Left cardiac atrium (tissue), 4 donors: ENCODE measurements at regions not wholly inside any gene's neighbourhood (a gene's known extent, or its start where the extent isn't known, plus 50 kb on each side); places are given as distances from the start of the nearest gene placed in this dataset.

ENCODE experiments used
- ATAC-seq, 2 donors: fragments of 200-7000 bp; cut with Tn5 transposase; one replicate each; pipeline ENCODE4 v1.9.1; 2020; ENCODE audit warnings: mild to moderate bottlenecking in 2 of 2, moderate library complexity in 2 of 2
- DNase-seq: peaks from one replicate; pipeline ENCODE4 v3.0.0-alpha.2; 2020
- intact Hi-C, 2 donors: fragments of 100-400 bp; cut with DNase I; formaldehyde crosslinking; loops; one replicate each; pipeline versions ENCODE4 v1.14.1 to v1.15.1; 2022 to 2023
- donor health status: DM: no; HTN: yes; CAD: no.
- donor health status: DM: no; HTN: yes; CAD: no; lungs with severe emphysema.
- donor health status: DM: yes; HTN: yes; CAD: no.
- donor health status: Dilated cardiomyopathy.

DNA sequence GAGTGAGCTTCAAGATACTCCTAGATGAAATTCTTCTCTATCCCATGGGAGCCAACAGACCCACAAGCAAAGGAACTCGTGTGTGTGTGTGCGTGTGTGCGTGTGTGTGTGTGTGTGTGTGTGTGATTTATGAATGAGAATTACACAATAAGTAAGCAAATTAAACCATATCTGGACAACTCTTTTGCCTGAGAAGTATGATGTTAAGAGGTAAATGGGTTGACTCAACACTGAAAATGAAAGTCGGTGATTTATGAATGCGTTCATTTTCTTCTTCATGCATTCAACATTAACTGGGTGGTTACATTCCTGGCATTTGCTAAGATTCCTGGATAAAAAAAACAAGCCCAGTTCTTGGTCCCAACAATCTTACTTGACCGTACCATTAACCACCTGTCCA lies 171.3 kb upstream of the ZNF462 start:
- intact Hi-C loops = no loop called here
- no peak for ATAC-seq
- no peak for DNase-seq

DNA sequence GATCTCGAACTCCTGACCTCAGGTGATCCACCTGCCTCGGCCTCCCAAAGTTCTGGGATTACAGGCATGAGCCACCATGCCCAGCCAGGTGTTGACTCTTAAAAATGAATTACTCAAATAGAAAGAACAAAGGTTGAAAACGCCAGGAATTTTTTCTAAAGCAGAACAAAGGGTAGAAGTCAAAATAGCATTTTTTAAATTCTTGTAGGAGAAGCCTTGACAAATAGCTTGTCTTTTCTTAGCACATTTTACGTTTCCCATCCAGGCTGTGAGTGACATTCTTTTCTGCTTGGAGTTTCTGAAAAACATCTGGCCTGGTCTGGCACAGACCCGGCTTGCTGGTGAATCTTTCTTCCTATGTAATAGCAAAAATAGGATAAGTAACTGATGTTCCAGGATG lies 169.4 kb upstream of the ZNF462 start:
- intact Hi-C loops = no loop called here
- ATAC-seq = no peak
- no peak for DNase-seq

DNA sequence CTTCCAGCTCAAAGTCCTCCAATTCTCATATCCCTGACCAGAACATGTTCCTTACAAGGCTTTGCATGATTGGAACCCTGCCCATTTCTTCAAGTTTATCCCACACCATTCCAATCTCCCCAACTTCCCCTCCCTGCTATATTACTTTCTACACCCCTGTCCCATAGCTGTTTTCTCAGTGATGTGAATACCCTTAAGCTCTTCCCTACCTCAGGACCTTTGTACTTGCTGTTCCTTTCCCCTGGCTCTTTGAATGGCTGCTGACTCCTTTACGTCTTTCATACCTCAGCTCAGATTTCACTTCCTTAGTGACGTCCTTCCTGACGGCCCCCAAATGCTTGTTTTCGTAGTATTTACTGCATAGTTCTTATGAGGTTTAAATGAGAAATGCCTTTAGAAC lies 166.2 kb upstream of the ZNF462 start:
- ATAC-seq = no peak
- intact Hi-C loops = no loop called here
- no peak for DNase-seq

DNA sequence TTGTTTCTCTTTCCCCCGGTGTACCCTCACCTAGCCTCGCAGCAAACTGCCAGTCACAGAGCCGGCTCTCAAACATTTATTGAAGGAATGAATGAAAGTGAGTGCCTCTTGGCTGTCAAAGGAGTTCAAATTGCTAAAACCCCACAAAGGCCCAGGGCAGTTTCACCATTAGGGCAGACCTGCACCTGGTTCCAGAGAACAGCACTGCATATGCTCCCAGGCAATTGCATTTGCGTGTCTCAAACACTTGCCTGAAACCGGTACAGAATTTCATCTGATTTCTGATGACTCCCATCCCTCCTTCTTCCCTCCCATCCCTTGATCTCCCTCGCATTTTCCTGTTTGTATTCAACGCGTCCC lies 165.6 kb upstream of the ZNF462 start:
- peak in 1 of 2 donors; percentile 7 for ATAC-seq
- intact Hi-C loops = no loop called here
- no peak for DNase-seq

DNA sequence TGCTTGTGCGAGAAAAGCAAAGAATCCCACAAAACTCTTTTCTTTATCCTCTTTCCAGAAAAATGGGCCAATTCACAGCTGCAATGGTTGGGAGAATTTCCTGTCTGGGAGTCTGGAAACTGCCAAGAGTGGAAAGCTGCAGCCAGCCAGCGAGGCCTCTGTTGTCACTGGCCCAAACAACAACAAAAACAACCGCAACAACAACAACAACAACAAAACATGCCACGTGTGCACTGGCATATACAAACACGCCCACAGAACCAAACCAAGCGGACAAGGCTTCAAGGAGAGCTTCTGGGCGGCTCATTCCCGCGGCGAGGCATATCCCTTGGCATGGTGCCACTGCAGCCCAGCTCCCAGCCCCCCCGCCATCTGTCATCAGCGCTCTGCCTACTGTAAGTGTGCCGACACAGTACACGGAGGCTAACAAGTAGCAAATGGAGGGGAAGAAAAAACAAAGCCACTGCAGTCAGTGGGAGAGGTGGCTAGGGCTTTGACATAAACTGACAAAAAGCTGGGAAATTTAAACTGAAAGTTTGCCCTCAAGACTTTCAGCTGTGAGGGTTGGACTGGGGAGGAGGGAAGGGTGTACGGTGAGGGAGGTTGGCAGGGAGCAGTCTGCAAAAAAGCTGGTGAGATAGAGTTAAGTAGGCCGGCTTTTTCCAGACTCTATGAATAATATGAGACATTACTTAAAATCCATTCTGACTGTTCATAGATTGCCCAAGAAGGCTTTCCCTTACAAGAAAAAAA lies 165.0 kb upstream of the ZNF462 start:
- peak; percentile 95 to 96 for ATAC-seq
- DNase-seq = peak; percentile 85
- intact Hi-C loops = no loop called here

- ATAC-seq = peak in 1 of 2 donors; percentile 13
- no peak for DNase-seq
- intact Hi-C loops = no loop called here
Observed at GRCh38 chr9:106700676-106701075, 162.3 kb upstream of the ZNF462 start.

DNA sequence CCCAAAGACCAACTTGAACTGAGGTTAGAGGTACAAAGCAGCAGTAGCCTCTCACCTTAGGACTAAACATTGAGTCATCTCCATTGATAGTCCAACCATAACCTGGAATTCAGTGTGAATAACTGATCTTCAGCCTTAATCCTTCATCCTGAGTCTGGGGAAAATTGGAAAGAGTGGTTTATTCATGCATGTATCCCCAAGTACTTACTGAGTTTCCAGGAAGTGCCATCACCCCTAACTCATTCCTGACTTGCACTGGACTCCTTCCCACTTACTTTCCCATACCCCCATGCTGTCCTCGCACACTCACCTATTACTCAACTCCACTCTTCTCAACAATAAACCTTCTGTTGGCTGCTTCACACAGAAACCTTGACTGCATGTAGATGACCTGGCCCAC lies 161.4 kb upstream of the ZNF462 start:
- ATAC-seq (no peak), DNase-seq (no peak)
- intact Hi-C loops = no loop called here

DNA sequence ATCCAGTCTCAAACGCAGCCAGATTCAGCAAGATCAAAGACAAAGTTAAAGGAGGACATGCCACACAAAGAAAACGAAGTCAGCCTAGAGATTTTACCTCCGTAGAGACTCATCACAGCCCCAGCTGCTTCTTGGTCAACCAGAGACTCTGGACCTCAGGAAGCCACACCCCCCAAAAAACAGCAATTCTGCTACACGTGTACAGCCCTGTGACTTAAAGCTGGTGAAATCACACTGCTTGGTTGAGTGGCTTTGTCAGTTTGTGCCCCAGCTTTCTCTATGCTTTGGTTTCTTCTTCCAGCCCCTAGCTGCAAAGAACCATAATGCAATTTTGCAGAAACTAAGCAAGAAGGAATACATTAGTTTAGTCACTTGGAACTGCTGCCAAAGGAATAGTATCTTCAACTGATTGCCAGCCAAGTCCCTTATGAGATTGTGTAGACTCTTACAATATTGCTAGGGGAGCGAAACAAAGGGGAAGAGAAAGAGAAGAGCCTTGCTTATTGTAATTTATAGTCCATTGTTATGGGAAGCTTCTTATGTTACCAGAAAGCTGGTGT lies 158.8 kb upstream of the ZNF462 start:
- intact Hi-C loops = no loop called here
- ATAC-seq (no peak), DNase-seq (no peak)

DNA sequence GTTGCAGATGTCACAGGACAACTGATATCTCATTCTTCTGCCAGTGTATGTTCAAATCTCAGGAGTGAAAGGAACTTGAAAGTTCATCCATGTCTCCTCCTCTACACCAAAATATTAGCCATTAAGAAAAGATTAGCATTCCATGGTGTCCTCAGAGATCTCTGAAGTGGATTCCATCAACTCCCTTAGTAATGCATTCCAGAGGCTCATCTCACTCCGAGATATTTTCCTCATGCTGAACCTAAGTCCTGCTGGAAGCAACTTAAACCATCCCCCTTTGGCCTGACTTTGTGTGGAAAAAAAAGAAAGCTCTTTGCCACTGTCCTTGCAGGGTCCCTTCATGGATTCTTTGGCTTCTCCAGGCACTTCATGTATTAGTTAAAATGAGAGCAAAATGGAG lies 155.7 kb upstream of the ZNF462 start:
- no peak for ATAC-seq
- intact Hi-C loops = no loop called here
- DNase-seq = no peak

DNA sequence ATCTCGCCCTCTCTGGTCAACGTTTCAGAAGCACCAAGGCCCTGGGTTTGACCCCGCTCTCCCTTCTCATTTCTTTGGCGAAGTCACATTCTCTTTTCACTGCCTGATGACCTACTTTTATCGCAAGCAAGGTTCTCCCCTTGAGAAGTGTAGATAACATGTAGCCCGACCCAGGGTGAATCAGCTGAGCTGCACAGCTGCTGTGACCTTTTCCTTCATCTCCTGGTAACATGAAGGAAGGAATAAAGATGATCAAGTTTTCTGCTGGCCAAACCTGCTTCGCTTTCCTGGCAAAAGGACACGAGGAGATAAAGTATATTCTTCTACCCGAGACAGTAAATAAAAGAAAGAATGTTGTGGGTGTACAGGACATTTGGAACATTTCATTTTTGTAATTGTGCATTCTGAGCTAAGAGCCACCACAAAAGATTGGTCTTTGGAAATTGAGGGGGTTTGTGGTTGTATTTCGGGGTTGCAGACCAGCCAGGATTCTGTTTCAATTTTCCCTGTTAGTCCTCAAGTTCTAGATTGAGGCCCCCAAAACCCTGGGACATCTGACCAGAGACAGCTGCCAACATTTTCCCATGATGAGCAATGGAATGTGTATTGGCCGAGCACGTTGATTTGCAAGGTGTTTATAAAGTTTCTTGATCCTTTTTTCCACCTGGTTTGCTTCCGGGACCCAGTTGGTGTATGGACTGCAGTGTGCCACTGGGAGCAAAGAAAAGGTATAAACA lies 155.1 kb upstream of the ZNF462 start:
- intact Hi-C loops = no loop called here
- ATAC-seq = peak; percentile 41 to 91
- DNase-seq = peak; percentile 24

- intact Hi-C loops = no loop called here
- DNase-seq (no peak), ATAC-seq (peak; percentile 65 to 74)
Observed at GRCh38 chr9:106708475-106709146, 154.4 kb upstream of the ZNF462 start.

DNA sequence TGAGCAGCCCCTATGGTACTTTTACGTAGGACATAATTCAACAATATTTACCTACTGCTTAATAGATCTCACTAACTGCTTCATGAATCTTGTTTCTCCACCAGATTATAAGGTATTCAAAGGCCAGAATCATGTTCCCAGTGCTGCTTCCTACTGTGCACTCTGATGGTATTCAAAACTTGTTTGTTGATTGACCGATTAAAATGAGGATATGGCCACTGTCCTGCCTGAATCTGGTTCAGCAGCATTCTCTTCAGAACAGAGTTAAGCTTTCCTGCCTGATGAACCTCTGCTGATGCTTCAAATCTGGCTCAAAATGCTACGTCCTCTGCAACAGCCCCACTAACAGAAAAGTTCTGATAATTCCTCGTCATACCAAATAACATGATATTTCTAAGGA lies 150.7 kb upstream of the ZNF462 start:
- DNase-seq (no peak), ATAC-seq (no peak)
- intact Hi-C loops = no loop called here

- no peak for ATAC-seq
- intact Hi-C loops = no loop called here
Observed at GRCh38 chr9:106713206-106713605, 149.8 kb upstream of the ZNF462 start.

GRCh38 chr9:106716820-106717219 lies 146.1 kb upstream of the ZNF462 start:
- no peak for ATAC-seq

More at GRCh38 chr9:106713206-106713605, 149.8 kb upstream of the ZNF462 start:
- no peak for DNase-seq

DNA sequence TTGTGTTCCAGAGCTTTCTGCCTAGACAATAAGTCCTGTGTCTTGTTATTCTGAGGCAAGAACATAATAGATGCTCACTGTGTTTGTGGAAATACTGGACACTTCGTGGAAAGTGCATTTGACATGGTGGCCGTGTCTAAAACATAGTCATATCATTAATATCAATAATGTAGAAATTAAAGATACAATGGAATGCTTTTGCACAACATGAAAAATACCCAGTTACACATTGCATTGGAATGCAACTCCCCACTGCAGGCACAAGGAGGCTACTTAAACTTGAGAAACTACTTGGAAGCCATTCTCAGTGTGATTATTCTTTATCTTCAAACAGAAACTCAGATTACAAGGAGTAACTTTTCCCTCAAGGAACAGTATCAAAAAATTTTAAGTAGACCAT lies 145.3 kb upstream of the ZNF462 start:
- peak in 1 of 2 donors; percentile 75 for ATAC-seq

More at GRCh38 chr9:106716820-106717219, 146.1 kb upstream of the ZNF462 start:
- intact Hi-C loops = no loop called here
- DNase-seq = no peak

GRCh38 chr9:106718936-106719335 lies 144.0 kb upstream of the ZNF462 start:
- ATAC-seq (peak in 1 of 2 donors; percentile 75), DNase-seq (no peak)
- intact Hi-C loops = no loop called here

More for the DNA sequence above, 145.3 kb upstream of the ZNF462 start:
- intact Hi-C loops = no loop called here
- DNase-seq = no peak

DNA sequence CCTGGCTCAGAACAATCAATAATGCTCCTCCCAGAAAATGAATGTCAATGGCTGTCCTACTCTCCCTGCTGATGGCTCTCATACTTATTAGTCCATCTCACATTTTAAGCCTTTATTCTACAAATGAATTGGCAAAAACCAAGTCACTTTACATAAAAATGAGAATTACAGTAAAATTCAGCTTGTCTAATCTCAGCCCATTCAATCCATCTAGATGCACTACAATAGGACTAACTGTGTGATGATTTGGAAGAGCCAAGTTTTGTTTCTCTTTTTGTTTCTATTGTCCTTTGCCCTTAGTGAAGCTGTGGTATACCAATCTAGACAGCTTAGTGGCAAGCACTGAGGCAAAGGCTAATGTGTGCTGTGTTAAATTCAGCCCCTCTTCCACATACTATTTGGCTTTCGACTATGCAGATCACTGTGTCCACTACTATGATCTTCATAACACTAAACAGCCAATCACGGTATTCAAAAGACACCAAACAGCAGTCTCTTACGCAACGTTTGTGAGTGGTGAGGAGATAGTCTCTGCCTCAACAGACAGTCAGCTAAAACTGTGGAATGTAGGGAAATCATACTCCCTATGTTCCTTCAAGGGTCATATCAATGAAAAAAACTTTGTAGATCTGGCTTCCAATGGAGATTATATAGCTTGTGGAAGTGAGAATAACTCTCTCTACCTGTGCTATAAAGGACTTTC lies 140.8 kb upstream of the ZNF462 start:
- intact Hi-C loops = no loop called here
- no peak for DNase-seq
- peak in 1 of 2 donors; percentile 15 for ATAC-seq

GRCh38 chr9:106723926-106724325 lies 139.0 kb upstream of the ZNF462 start:
- no peak for DNase-seq
- ATAC-seq = no peak
- intact Hi-C loops = no loop called here

DNA sequence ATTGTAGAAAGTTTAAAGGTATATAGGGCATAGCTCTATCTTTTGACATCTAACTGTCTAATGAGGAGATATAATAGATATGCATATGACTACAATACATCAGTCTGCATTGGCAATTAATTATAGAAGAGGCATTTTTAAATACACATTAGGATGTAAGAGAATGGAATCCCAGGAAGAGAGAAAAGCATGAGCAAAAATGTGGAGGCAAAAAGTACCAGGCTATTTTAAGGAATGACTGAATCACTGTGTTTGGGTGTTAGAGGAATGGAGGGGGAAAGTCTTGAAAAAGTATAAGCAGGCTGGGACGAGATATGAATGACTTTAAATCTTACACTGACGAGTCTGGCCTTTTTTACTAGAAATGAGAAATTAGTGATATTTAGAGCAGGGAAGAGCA lies 138.4 kb upstream of the ZNF462 start:
- intact Hi-C loops = no loop called here
- ATAC-seq (no peak), DNase-seq (no peak)
